ENCODE measurements at regions not wholly inside any gene's neighbourhood (a gene's known extent, or its start where the extent isn't known, plus 50 kb on each side); places are given as distances from the start of the nearest gene placed in this dataset.
"Not testable (repeated sequence)": the region's sequence is repeated elsewhere in the genome, so short reads cannot be mapped to it uniquely, and the experiment has no call there.

- Histone ChIP-seq H3K4me2 (ENCODE audit: low read length) (no peak overlapping the region), H3K4me3 (ENCODE audit: low read length) (no peak overlapping the region), H3K36me3 (replicated peaks; ENCODE audit: low read depth, low read length) (no peaks in the 10 kb centered on the region), H4K20me1 (ENCODE audit: insufficient read depth, low read length) (no peaks in the 10 kb centered on the region), H2AFZ (ENCODE audit: low read depth, low read length) (no peak overlapping the region), H3K79me2 (ENCODE audit: low read length) (no peaks in the 10 kb centered on the region), H3K4me1 (ENCODE audit: low read length) (no peaks in the 10 kb centered on the region), H3K27me3 (ENCODE audit: low read depth, low read length) (no peaks in the 10 kb centered on the region), H3K9me3 (ENCODE audit: insufficient read depth, low read length) (0 out of 2 replicates have a peak, but pooled peaks cover 5% of the 10 kb centered on the region), H3K9ac (ENCODE audit: low read length) (no peak overlapping the region), H3K27ac (ENCODE audit: low read length) (no peak overlapping the region)
- TF ChIP-seq CTCF (IDR thresholded peaks at IDR 0.05; ENCODE audit: low read depth, low read length): no peak
- no peak for TF ChIP-seq EZH2phosphoT487 (IDR thresholded peaks at IDR 0.05; ENCODE audit: low read depth)
Measured at GRCh38 chr13:62162860-62163259, 747.2 kb upstream of the PCDH20 start.

- Histone ChIP-seq H3K27ac (ENCODE audit: low read length) (no peak overlapping the region), H2AFZ (ENCODE audit: low read depth, low read length) (no peak overlapping the region)
Measured at GRCh38 chr13:62158520-62158919, 742.9 kb upstream of the PCDH20 start.

GRCh38 chr13:62151724-62152123, 736.1 kb upstream of the PCDH20 start:
- H3K27me3 ChIP-seq (ENCODE audit: low read depth, low read length); H3K9ac ChIP-seq (ENCODE audit: low read length); H4K20me1 ChIP-seq (ENCODE audit: insufficient read depth, low read length); H2AFZ ChIP-seq (ENCODE audit: low read depth, low read length); H3K27ac ChIP-seq (ENCODE audit: low read length); H3K4me2 ChIP-seq (ENCODE audit: low read length); H3K79me2 ChIP-seq (ENCODE audit: low read length); H3K36me3 ChIP-seq (replicated peaks; ENCODE audit: low read depth, low read length); H3K9me3 ChIP-seq (ENCODE audit: insufficient read depth, low read length); H3K4me1 ChIP-seq (ENCODE audit: low read length); H3K4me3 ChIP-seq (ENCODE audit: low read length): not testable (repeated sequence)

More at GRCh38 chr13:62158520-62158919, 742.9 kb upstream of the PCDH20 start:
- Histone ChIP-seq H3K9ac (ENCODE audit: low read length) (no peak overlapping the region), H3K9me3 (ENCODE audit: insufficient read depth, low read length) (0 out of 2 replicates have a peak, but pooled peaks cover 2% of the 10 kb centered on the region), H3K4me2 (ENCODE audit: low read length) (no peak overlapping the region), H3K27me3 (ENCODE audit: low read depth, low read length) (no peaks in the 10 kb centered on the region), H3K4me3 (ENCODE audit: low read length) (no peak overlapping the region), H4K20me1 (ENCODE audit: insufficient read depth, low read length) (no peaks in the 10 kb centered on the region), H3K4me1 (ENCODE audit: low read length) (no peaks in the 10 kb centered on the region), H3K79me2 (ENCODE audit: low read length) (no peaks in the 10 kb centered on the region), H3K36me3 (replicated peaks; ENCODE audit: low read depth, low read length) (no peaks in the 10 kb centered on the region)
- no peak for TF ChIP-seq EZH2phosphoT487 (IDR thresholded peaks at IDR 0.05; ENCODE audit: low read depth)
- TF ChIP-seq CTCF (IDR thresholded peaks at IDR 0.05; ENCODE audit: low read depth, low read length): no peak

- Histone ChIP-seq H3K4me3 (ENCODE audit: low read length) (no peak overlapping the region), H3K4me1 (ENCODE audit: low read length) (no peaks in the 10 kb centered on the region), H3K27ac (ENCODE audit: low read length) (no peak overlapping the region), H3K27me3 (ENCODE audit: low read depth, low read length) (no peaks in the 10 kb centered on the region), H3K4me2 (ENCODE audit: low read length) (no peak overlapping the region), H4K20me1 (ENCODE audit: insufficient read depth, low read length) (no peaks in the 10 kb centered on the region), H3K79me2 (ENCODE audit: low read length) (no peaks in the 10 kb centered on the region), H3K36me3 (replicated peaks; ENCODE audit: low read depth, low read length) (peaks cover 7% of the 10 kb centered on the region), H2AFZ (ENCODE audit: low read depth, low read length) (no peak overlapping the region), H3K9me3 (ENCODE audit: insufficient read depth, low read length) (peaks cover 19% of the 10 kb centered on the region; the same call in 1 of the 2 replicates), H3K9ac (ENCODE audit: low read length) (no peak overlapping the region)
- no peak for TF ChIP-seq CTCF (IDR thresholded peaks at IDR 0.05; ENCODE audit: low read depth, low read length)
- TF ChIP-seq EZH2phosphoT487 (IDR thresholded peaks at IDR 0.05; ENCODE audit: low read depth): no peak
Measured at GRCh38 chr13:62142048-62142447, 726.4 kb upstream of the PCDH20 start.

DNA sequence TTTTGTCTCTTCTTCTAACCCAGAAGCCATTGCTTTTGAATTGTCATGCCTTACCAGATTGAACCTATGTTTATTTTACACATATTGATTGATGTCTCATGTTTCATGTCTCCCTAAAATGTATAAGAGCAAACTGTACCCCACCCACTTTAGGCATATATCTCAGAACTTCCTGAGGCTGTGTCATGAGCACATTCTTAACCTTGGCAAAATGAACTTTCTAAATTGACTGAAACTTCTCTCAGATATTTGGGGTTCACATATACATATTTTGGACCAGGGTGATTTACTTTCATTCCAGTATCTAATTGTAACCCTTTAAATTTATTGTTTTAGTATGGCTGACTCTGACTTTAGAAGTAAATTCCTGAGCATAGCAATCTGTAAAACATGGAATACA, 723.9 kb upstream of the PCDH20 start:
- no peak for TF ChIP-seq EZH2phosphoT487 (IDR thresholded peaks at IDR 0.05; ENCODE audit: low read depth)
- TF ChIP-seq CTCF (IDR thresholded peaks at IDR 0.05; ENCODE audit: low read depth, low read length): no peak
- Histone ChIP-seq H3K4me1 (ENCODE audit: low read length) (no peaks in the 10 kb centered on the region), H3K4me2 (ENCODE audit: low read length) (no peak overlapping the region), H3K9me3 (ENCODE audit: insufficient read depth, low read length) (peaks cover 19% of the 10 kb centered on the region; the same call in 1 of the 2 replicates), H3K9ac (ENCODE audit: low read length) (no peak overlapping the region), H3K27ac (ENCODE audit: low read length) (no peak overlapping the region), H4K20me1 (ENCODE audit: insufficient read depth, low read length) (no peaks in the 10 kb centered on the region), H3K36me3 (replicated peaks; ENCODE audit: low read depth, low read length) (peaks cover 7% of the 10 kb centered on the region), H3K4me3 (ENCODE audit: low read length) (no peak overlapping the region), H3K27me3 (ENCODE audit: low read depth, low read length) (no peaks in the 10 kb centered on the region), H2AFZ (ENCODE audit: low read depth, low read length) (no peak overlapping the region), H3K79me2 (ENCODE audit: low read length) (no peaks in the 10 kb centered on the region)
